Nephron (organoid): ENCODE measurements at regions not wholly inside any gene's neighbourhood (a gene's known extent, or its start where the extent isn't known, plus 50 kb on each side); places are given as distances from the start of the nearest gene placed in this dataset.
A peak's percentile ranks its signal among the peaks of the same experiment; 100 is the strongest.

Experiments used
- H3K27ac Mint-ChIP-seq, 3 experiments: 2 replicates each; pipeline ENCODE4 v1.8.0; 2020; ENCODE audit warnings: mixed read lengths in 3 of 3, mild to moderate bottlenecking in 2 of 3, moderate library complexity in 1 of 3
- H3K27me3 Mint-ChIP-seq: 2 replicates; pipeline ENCODE4 v1.8.0; 2021; ENCODE audit warnings: low read depth, mild to moderate bottlenecking, moderate library complexity, mixed read lengths
- H3K36me3 Mint-ChIP-seq: 2 replicates; pipeline ENCODE4 v1.8.0; 2020; ENCODE audit warnings: low read depth, mixed read lengths
- H3K4me1 Mint-ChIP-seq: 2 replicates; pipeline ENCODE4 v1.8.0; 2020; ENCODE audit warnings: mixed read lengths
- H3K4me3 Mint-ChIP-seq, 3 experiments: 2 replicates each; pipeline ENCODE4 v1.8.0; 2020; ENCODE audit warnings: mild to moderate bottlenecking in 3 of 3, mixed read lengths in 3 of 3, moderate library complexity in 2 of 3
- H3K9me3 Mint-ChIP-seq: 2 replicates; pipeline ENCODE4 v1.8.0; 2020; ENCODE audit warnings: mixed read lengths
- CTCF ChIP-seq, 3 experiments: fragments of 200-600 bp; sonication (generic); IDR thresholded peaks; one replicate each; pipeline ENCODE4 v1.5.0; 2021; ENCODE audit warnings: antibody characterized with exemption in 3 of 3; ENCODE audit not compliant: unreplicated experiment in 3 of 3

GRCh38 chr10:43963793-43964425 lies 315.2 kb upstream of the ZNF32 start:
- no peaks in the 10 kb centered on the region for H3K36me3 Mint-ChIP-seq
- H3K27ac Mint-ChIP-seq, result peak overlapping the region in 2 of 3 experiments; percentile 89
- TF ChIP-seq CTCF (IDR thresholded peaks at IDR 0.05; ENCODE audit: unreplicated experiment in 3 of 3), result no peak
- H3K27me3 Mint-ChIP-seq, result peaks cover 24% of the 10 kb centered on the region
- no peak overlapping the region for H3K4me3 Mint-ChIP-seq
- H3K9me3 Mint-ChIP-seq, result no peaks in the 10 kb centered on the region
- H3K4me1 Mint-ChIP-seq, result peaks cover 41% of the 10 kb centered on the region

- no peaks in the 10 kb centered on the region for H3K9me3 Mint-ChIP-seq
- H3K4me3 Mint-ChIP-seq, result no peak overlapping the region
- H3K27ac Mint-ChIP-seq, result peak overlapping the region; percentile 77 to 94 (median 89)
- peaks cover 20% of the 10 kb centered on the region for H3K27me3 Mint-ChIP-seq
- H3K36me3 Mint-ChIP-seq, result no peaks in the 10 kb centered on the region
- H3K4me1 Mint-ChIP-seq, result peaks cover 41% of the 10 kb centered on the region
- TF ChIP-seq CTCF (IDR thresholded peaks at IDR 0.05; ENCODE audit: unreplicated experiment in 3 of 3), result no peak
These were observed 314.7 kb upstream of the ZNF32 start for GRCh38 chr10:43963379-43963778.

- peak overlapping the region; percentile 77 to 94 (median 89) for H3K27ac Mint-ChIP-seq
- H3K36me3 Mint-ChIP-seq, result no peaks in the 10 kb centered on the region
- peak overlapping the region in 2 of 3 experiments; percentile 7 to 16 for H3K4me3 Mint-ChIP-seq
- TF ChIP-seq CTCF (IDR thresholded peaks at IDR 0.05; ENCODE audit: unreplicated experiment in 3 of 3), result no peak
- peaks cover 21% of the 10 kb centered on the region for H3K27me3 Mint-ChIP-seq
- no peaks in the 10 kb centered on the region for H3K9me3 Mint-ChIP-seq
- peaks cover 41% of the 10 kb centered on the region for H3K4me1 Mint-ChIP-seq
These were observed 313.9 kb upstream of the ZNF32 start for GRCh38 chr10:43962346-43963191.

- peaks cover 17% of the 10 kb centered on the region for H3K27me3 Mint-ChIP-seq
- peak overlapping the region; percentile 84 to 94 (median 89) for H3K27ac Mint-ChIP-seq
- H3K9me3 Mint-ChIP-seq, result peaks cover under 1% of the 10 kb centered on the region
- no peak overlapping the region for H3K4me3 Mint-ChIP-seq
- H3K4me1 Mint-ChIP-seq, result peaks cover 41% of the 10 kb centered on the region
- H3K36me3 Mint-ChIP-seq, result no peaks in the 10 kb centered on the region
- no peak for TF ChIP-seq CTCF (IDR thresholded peaks at IDR 0.05; ENCODE audit: unreplicated experiment in 3 of 3)
These were observed 313.1 kb upstream of the ZNF32 start for GRCh38 chr10:43961523-43962345.

- H3K9me3 Mint-ChIP-seq, result peaks cover 3% of the 10 kb centered on the region
- peak overlapping the region; percentile 84 to 94 (median 89) for H3K27ac Mint-ChIP-seq
- no peak for TF ChIP-seq CTCF (IDR thresholded peaks at IDR 0.05; ENCODE audit: unreplicated experiment in 3 of 3)
- no peak overlapping the region for H3K4me3 Mint-ChIP-seq
- H3K27me3 Mint-ChIP-seq, result peaks cover 19% of the 10 kb centered on the region
- H3K36me3 Mint-ChIP-seq, result no peaks in the 10 kb centered on the region
- H3K4me1 Mint-ChIP-seq, result peaks cover 41% of the 10 kb centered on the region
These were observed 312.3 kb upstream of the ZNF32 start for GRCh38 chr10:43960981-43961380.
